NCI-H82 treated with DMSO at 0.1 percent for 48 hours (cell line): ENCODE measurements at regions not wholly inside any gene's neighbourhood (a gene's known extent, or its start where the extent isn't known, plus 50 kb on each side); places are given as distances from the start of the nearest gene placed in this dataset.

Source experiments
- DNase-seq: peaks from one replicate; lab custom pipeline; 2025; ENCODE audit not compliant: unreplicated experiment; lab: John Stamatoyannopoulos, UW

DNA sequence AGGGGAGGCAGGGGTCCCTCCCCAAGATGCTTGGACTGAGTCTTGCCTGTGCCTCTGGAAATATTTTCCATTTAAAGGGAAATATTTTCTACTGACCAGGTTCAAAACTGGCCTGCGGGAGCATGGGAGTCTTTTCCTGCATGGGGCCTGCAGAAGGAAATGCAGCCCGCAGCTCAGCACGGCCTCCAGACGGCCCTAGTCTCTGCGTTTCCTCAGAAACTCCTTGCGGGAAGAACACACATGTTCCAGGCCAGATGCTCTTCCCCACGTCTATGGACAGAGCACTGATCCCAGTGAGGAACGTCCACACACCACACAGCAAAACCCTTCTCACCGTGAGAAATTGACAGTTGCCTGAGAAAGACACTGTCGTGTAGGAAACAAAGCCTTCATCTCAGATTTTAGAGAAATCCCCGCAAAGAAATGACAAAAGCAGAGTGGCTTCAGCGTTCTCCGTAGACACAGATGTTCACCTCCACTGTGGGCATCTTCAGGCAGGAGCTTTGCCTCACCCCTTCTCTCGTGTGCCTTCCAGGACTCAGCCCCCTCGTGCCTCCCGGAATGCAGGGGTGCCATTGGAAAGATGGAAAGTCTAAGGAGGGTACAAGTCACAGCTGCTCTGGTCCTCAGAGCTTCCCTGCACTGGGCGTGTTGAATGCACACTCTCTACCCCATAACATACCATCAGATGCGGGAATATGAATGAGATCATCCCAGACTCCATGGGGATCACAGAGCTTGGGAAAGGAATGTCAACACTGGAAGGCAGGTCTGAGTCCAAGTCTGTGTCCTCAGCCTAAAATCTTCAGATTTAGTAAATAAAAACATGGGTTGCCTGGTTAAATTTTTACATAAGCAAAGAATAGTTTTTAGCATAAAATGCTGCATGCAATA lies 438.7 kb upstream of the SALL3 start:
- DNase-seq = no peak

GRCh38 chr18:78542204-78542603 lies 437.4 kb upstream of the SALL3 start:
- DNase-seq = no peak

DNA sequence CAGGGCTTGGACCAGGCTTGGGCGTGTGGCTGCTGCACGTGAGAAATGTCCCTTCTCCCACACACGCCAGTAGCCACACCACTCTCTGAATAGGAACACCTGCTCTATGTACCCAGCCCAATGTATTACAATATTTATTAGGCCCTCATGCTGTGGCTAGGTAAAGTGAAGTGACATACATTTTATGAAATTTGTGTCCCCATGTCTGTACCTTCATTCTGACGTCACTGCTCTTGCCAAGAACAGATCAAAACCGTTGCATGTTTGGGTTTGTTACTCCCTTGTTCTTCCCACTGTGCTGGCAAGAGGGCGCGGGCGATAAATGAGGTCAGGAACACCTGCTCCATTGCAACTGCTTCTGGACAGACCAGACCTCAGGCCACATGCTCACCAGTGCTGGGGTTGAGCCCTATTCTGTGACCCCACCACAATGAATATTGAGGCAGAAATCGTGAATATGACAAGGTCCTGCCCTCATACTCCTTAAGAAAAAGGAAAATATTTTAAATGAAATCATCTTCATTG lies 436.4 kb upstream of the SALL3 start:
- no peak for DNase-seq

- DNase-seq = no peak
These were observed 433.3 kb upstream of the SALL3 start for GRCh38 chr18:78546281-78546680.

DNA sequence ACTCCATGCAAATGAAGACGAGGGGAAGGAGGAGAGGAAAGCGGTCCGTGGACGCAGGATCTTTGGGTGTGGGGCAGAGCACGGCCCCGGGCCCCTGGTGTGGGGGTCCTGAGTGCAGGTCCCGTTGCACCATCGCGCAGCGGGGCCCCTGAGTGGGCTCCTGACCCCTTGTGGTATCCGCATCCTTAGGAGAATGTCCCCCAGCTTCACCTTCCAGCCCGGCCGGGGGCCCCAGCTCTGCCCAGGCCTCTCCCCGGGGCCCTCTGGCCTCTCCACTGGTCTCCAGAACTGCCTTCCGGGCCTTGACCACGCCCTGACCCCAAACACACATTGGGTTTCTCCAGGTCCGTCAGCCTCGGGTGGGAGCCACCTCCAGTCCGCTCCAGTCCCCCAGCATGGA lies 431.8 kb upstream of the SALL3 start:
- DNase-seq = no peak

DNA sequence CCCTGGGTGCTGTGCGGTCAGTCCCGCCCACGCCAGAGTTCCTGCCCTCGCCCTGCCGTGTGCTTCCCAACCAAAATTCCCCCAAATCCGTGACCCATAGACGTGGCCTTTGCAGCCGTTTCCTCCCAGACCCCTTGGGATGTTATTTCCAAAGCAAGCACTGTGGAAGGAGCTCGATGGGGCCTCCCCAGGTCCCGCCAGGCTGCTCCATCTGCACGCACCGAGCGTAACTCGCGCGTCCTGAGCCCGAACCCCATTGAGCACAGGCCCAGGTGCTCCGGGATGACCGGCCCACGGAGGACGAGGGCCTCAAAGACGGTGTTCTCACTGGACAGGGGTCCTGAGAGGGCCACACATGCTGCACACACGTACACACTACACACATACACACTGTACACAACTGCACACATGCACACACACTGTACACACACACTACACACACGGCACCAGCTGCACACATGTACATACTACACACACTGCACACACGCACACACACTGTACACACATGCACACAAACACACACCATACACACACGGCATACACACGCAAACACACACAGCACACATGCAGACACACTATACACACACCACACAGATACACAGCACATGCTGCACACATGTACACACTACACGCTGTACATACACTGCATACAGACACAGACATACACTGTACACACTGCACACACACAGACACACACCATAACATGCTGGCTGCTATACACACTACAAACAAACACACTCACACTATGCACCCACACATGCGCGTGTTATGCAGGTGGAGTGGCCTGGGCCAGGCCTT lies 431.2 kb upstream of the SALL3 start:
- DNase-seq = no peak

DNA sequence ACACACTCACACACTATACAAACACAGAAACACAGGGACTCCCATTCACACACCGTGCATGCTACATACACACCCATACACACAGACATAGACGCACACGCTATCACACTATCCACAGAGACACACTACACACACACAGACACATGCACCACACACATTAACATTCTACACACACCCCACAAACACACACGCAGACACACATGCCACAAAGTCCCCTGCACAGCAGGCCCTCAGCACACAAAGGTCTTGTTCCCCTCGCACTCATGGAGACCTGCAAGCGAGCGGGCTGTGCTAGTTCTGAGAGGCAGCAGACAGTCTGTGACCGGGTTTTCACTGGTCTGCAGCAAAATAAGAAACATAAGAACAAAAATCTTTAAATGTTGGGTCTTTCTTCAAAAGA lies 429.6 kb upstream of the SALL3 start:
- no peak for DNase-seq

GRCh38 chr18:78554944-78555608 lies 424.5 kb upstream of the SALL3 start:
- no peak for DNase-seq

- DNase-seq = no peak
These were observed 422.2 kb upstream of the SALL3 start for GRCh38 chr18:78557371-78557770.

DNA sequence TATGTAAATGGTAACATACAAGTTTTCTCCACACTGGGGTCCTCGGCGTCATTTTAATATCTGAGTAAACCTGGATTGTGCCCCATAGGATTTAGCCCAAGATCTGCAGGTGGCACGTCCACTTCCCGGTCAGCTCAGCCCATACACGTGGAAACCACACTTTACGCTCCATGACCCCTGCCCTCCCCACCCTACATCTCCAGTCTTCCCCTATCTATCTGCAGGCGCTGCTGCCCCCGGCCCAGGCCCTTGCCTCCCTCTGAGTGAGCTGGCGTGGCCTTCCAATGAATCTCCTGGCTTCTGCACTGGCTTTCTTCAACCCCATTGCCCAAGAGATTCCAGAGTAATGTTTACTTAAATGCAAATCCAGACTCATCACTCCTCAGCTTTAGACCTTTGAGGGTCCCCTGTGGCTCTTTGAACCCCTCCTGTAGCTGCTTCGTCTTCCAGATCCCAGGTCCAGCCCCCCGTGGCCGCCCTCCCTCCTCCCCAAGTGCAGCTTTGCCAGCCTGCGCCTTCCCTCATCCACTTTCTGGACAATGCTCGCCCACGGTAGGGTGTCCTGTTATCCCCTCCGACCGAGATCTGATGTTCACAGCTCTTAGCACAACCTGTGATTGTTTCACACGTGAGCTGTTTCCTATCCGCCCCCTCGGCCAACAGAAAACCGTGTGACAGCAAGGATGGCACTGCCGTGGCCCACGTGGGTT lies 421.4 kb upstream of the SALL3 start:
- no peak for DNase-seq

GRCh38 chr18:78558948-78559347 lies 420.7 kb upstream of the SALL3 start:
- no peak for DNase-seq

DNA sequence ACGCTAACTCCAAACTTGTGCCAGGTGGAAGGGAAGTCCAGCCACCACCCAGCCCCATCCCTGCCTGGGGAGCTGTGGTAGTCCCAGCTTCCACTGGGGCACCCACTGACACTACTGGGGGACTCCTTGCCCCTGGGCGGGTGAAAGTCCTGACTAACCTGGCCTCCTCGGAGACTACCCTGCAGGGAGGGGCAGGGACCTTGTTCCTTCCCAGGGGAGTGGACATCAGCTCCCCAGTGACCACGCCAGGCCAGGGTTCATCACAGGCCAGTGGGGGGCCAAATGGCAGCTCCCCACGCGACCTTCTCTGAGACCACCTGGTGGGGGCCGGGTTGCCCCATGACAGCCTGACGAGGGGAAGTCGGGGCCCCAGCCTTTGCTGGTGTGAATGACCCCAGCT lies 420.0 kb upstream of the SALL3 start:
- DNase-seq = no peak

DNA sequence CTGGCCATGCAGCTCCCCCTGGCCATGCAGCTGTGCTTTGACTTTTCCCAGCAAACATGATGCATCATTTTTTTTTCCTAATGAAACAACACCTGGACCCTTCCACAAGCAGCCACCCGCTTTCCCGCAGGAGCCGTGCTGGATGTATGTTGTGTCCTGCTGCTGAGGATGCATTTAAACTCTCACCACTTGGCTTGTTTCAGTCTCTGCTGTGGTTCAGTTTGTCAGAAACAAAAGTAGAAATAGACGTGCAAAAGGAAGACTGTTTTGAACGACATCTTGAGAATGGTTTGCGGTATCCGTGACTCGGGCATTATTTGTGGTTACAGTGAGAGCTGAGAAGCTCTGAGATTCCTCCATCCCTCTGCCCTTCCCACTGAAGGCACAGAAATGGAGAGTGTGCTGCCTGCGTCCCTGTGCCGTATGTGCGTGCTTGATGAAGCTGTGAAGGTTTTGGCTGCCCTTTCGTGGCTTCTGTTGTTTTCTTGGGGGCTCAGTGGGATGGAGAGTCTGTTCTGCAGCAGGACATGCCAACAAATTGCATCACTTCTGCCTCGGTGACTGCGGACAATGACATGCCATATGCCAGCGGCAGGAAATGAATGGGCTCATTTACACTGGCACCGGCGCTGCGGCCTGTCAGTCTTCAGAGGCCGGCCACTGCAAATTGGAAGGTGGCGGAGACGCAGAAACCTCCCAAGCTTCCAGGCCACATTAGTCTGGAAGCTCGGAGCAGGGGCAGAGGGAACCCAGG lies 417.7 kb upstream of the SALL3 start:
- no peak for DNase-seq

- no peak for DNase-seq
These were observed 417.1 kb upstream of the SALL3 start for GRCh38 chr18:78562531-78562961.

- no peak for DNase-seq
These were observed 416.5 kb upstream of the SALL3 start for GRCh38 chr18:78563110-78563509.

GRCh38 chr18:78564030-78564429 lies 415.6 kb upstream of the SALL3 start:
- DNase-seq = no peak

DNA sequence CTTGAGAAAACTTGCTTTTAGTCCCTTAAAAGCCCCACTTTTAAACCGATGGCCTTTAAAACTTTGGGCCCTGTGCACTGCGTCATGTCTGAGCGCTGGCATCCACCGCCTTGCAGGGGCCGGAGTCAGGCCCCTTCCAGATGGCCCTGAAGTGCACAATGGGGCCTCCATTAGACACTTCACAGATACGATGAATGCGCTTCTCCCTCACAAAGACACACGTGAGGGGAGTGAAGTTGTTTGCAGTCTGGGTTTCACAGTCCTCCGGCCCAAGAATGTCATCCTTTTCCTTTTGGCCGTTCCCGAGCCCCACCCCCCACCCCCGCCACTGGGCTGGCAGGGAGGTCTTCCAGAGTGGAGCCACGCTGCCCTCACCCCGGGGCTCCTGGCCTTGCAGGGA lies 415.1 kb upstream of the SALL3 start:
- DNase-seq = no peak

- DNase-seq = no peak
These were observed 414.4 kb upstream of the SALL3 start for GRCh38 chr18:78565240-78565639.

GRCh38 chr18:78566065-78566464 lies 413.6 kb upstream of the SALL3 start:
- no peak for DNase-seq

DNA sequence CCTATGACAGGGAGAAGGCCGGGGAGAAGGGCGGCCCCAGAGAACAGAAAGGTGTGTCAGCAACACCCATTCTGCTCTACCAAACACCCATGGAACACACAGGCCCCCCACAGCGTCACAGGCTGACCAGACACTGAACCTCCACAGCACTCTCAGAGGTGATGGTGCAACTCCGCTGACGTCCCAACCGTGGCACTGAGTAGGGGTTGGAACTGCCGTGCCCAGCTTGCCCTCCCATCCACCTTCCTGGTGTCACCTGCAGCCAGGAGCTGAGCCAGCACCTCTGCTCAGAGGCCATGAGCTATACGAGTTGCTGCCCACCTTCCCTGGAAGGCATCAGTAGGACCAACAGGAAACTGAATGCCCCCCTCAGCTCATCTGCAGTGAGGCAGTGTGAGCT lies 412.9 kb upstream of the SALL3 start:
- DNase-seq = no peak
